GM12878 (cell line): ENCODE measurements at regions not wholly inside any gene's neighbourhood (a gene's known extent, or its start where the extent isn't known, plus 50 kb on each side); places are given as distances from the start of the nearest gene placed in this dataset.

Experiments
- ATF7 ChIP-seq: fragments of 450-650 bp; IDR thresholded peaks from 2 replicates; pipeline ENCODE4 v1.6.1; 2016; ENCODE audit warnings: low read depth, mild to moderate bottlenecking
- BMI1 ChIP-seq: fragments of 450-650 bp; IDR thresholded peaks from 2 replicates; pipeline ENCODE4 v1.6.1; 2016; ENCODE audit warnings: mild to moderate bottlenecking, moderate library complexity, borderline replicate concordance
- CHD4 ChIP-seq: fragments of 200-600 bp; sonication (generic); IDR thresholded peaks from 2 replicates; pipeline ENCODE4 v1.6.1; 2016; ENCODE audit warnings: mild to moderate bottlenecking
- CREB1 ChIP-seq: IDR thresholded peaks from 2 replicates; pipeline ENCODE4 v1.6.1; 2012; ENCODE audit warnings: low read depth, mild to moderate bottlenecking, inconsistent platforms
- CTCF ChIP-seq, 3 experiments: IDR thresholded peaks in 2 of 3; conservative IDR thresholded peaks in 1 of 3; 2 replicates each; pipeline ENCODE4 v1.5.1; 2011; ENCODE audit warnings: low read depth in 3 of 3, low read length in 3 of 3, mild to moderate bottlenecking in 3 of 3, control low read depth in 2 of 3, moderate library complexity in 2 of 3, inconsistent platforms in 1 of 3, mixed read lengths in 1 of 3; ENCODE audit not compliant: control insufficient read depth in 2 of 3, insufficient read depth in 1 of 3; ENCODE audit errors: extremely low read depth in 1 of 3
- GABPA ChIP-seq: IDR thresholded peaks from 2 replicates; pipeline ENCODE4 v1.6.1; 2014; ENCODE audit warnings: antibody characterized with exemption, low read depth, mild to moderate bottlenecking, inconsistent platforms
- HDAC6 ChIP-seq: fragments of 200-600 bp; sonication (generic); IDR thresholded peaks from one replicate; pipeline ENCODE4 v1.8.0; 2017; ENCODE audit warnings: antibody characterized with exemption; ENCODE audit not compliant: unreplicated experiment
- HDGF ChIP-seq: fragments of 450-650 bp; IDR thresholded peaks from 2 replicates; pipeline ENCODE4 v1.6.1; 2016; ENCODE audit warnings: antibody characterized with exemption
- IKZF2 ChIP-seq, 2 experiments: fragments of 450-650 bp; IDR thresholded peaks; 2 replicates each; pipeline ENCODE4 v1.6.1; 2017; ENCODE audit warnings: mild to moderate bottlenecking in 2 of 2, moderate library complexity in 2 of 2
- LARP7 ChIP-seq: fragments of 450-650 bp; IDR thresholded peaks from 2 replicates; pipeline ENCODE4 v1.6.1; 2017; ENCODE audit warnings: mild to moderate bottlenecking
- MEF2B ChIP-seq: fragments of 450-650 bp; IDR thresholded peaks from 2 replicates; pipeline ENCODE4 v1.6.1; 2018; ENCODE audit warnings: mild to moderate bottlenecking, moderate library complexity; ENCODE audit not compliant: partially characterized antibody, poor library complexity, severe bottlenecking
- MTA2 ChIP-seq: fragments of 450-650 bp; IDR thresholded peaks from 2 replicates; pipeline ENCODE4 v1.6.1; 2016; ENCODE audit warnings: low read depth, mild to moderate bottlenecking, moderate library complexity
- NR2F1 ChIP-seq: fragments of 450-650 bp; conservative IDR thresholded peaks from 2 replicates; pipeline ENCODE4 v1.6.1; 2017; ENCODE audit warnings: mild to moderate bottlenecking
- NRF1 ChIP-seq: conservative IDR thresholded peaks from 2 replicates; pipeline ENCODE4 v1.6.1; 2011; ENCODE audit warnings: mild to moderate bottlenecking, low read depth, low read length, improper control_type of control experiment
- PAX8 ChIP-seq: fragments of 450-650 bp; IDR thresholded peaks from 2 replicates; pipeline ENCODE4 v1.6.1; 2017; ENCODE audit warnings: mild to moderate bottlenecking, moderate library complexity
- SIX5 ChIP-seq: IDR thresholded peaks from 2 replicates; pipeline ENCODE4 v1.6.1; 2011; ENCODE audit warnings: mild to moderate bottlenecking, low read depth, low read length, moderate library complexity; ENCODE audit not compliant: severe bottlenecking
- SMAD1 ChIP-seq: fragments of 450-650 bp; IDR thresholded peaks from 2 replicates; pipeline ENCODE4 v1.6.1; 2018; ENCODE audit warnings: mild to moderate bottlenecking, low read depth; ENCODE audit not compliant: partially characterized antibody
- SPI1 ChIP-seq: IDR thresholded peaks from 2 replicates; pipeline ENCODE4 v1.6.1; 2011; ENCODE audit warnings: low read depth, mild to moderate bottlenecking, low read length, moderate library complexity, borderline replicate concordance; ENCODE audit not compliant: insufficient read depth
- TARDBP ChIP-seq: IDR thresholded peaks from 2 replicates; pipeline ENCODE4 v1.6.1; 2016; ENCODE audit warnings: borderline replicate concordance
- TF ChIP-seq, protein P1 (sequence below): IDR thresholded peaks from 2 replicates; pipeline ENCODE4 v1.6.1; 2011; ENCODE audit warnings: borderline replicate concordance, low read depth, mild to moderate bottlenecking, moderate library complexity, mixed read lengths, low read length; ENCODE audit not compliant: insufficient read depth; ENCODE audit errors: extremely low read length
- TF ChIP-seq, protein P2 (sequence below): fragments of 450-650 bp; IDR thresholded peaks from 2 replicates; pipeline ENCODE4 v1.6.1; 2017; ENCODE audit warnings: mild to moderate bottlenecking, moderate library complexity
- TF ChIP-seq, protein P3 (sequence below): IDR thresholded peaks from 2 replicates; pipeline ENCODE4 v1.6.1; 2011; ENCODE audit warnings: low read depth, low read length, improper control_type of control experiment, borderline replicate concordance
- TF ChIP-seq, protein P4 (sequence below): IDR thresholded peaks from 2 replicates; pipeline ENCODE4 v1.6.1; 2012; ENCODE audit warnings: low read depth, low read length, improper control_type of control experiment

DNA sequence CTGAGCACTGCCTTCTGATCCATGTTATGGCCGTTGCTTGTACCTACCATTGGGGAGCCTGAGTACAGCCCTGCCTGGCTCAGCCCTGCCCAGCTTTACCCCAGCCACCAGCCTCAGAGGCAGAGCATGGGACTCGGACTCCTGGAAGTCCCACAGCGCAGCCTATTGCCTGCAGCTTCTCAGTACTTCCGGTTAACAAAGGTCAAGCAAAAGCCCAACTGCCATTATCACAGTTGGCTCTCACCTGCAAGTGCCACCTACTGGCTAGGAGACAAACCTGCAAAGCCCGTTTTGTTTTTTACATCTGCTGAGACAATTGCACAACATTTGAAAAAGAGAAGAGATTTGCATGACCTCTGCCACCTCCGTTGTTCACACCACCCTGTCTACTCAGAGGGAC is 1081.7 kb downstream of the NAALADL2 start (continued):
- TF ChIP-seq NR2F1 = 0 out of 2 replicates have a peak, but pooled peaks have one; percentile 32
- TF ChIP-seq, protein P1, sequence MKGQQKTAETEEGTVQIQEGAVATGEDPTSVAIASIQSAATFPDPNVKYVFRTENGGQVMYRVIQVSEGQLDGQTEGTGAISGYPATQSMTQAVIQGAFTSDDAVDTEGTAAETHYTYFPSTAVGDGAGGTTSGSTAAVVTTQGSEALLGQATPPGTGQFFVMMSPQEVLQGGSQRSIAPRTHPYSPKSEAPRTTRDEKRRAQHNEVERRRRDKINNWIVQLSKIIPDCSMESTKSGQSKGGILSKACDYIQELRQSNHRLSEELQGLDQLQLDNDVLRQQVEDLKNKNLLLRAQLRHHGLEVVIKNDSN = no peak
- no peak for TF ChIP-seq NRF1
- no peak for TF ChIP-seq SMAD1
- TF ChIP-seq PAX8 = no peak
- no peak for TF ChIP-seq MEF2B
- TF ChIP-seq LARP7 = no peak
- no peak for TF ChIP-seq CHD4
- no peak for TF ChIP-seq IKZF2 (IDR thresholded peaks at IDR 0.05)
- no peak for TF ChIP-seq GABPA
- TF ChIP-seq ATF7 = no peak
- no peak for TF ChIP-seq SPI1
- TF ChIP-seq, protein P2, sequence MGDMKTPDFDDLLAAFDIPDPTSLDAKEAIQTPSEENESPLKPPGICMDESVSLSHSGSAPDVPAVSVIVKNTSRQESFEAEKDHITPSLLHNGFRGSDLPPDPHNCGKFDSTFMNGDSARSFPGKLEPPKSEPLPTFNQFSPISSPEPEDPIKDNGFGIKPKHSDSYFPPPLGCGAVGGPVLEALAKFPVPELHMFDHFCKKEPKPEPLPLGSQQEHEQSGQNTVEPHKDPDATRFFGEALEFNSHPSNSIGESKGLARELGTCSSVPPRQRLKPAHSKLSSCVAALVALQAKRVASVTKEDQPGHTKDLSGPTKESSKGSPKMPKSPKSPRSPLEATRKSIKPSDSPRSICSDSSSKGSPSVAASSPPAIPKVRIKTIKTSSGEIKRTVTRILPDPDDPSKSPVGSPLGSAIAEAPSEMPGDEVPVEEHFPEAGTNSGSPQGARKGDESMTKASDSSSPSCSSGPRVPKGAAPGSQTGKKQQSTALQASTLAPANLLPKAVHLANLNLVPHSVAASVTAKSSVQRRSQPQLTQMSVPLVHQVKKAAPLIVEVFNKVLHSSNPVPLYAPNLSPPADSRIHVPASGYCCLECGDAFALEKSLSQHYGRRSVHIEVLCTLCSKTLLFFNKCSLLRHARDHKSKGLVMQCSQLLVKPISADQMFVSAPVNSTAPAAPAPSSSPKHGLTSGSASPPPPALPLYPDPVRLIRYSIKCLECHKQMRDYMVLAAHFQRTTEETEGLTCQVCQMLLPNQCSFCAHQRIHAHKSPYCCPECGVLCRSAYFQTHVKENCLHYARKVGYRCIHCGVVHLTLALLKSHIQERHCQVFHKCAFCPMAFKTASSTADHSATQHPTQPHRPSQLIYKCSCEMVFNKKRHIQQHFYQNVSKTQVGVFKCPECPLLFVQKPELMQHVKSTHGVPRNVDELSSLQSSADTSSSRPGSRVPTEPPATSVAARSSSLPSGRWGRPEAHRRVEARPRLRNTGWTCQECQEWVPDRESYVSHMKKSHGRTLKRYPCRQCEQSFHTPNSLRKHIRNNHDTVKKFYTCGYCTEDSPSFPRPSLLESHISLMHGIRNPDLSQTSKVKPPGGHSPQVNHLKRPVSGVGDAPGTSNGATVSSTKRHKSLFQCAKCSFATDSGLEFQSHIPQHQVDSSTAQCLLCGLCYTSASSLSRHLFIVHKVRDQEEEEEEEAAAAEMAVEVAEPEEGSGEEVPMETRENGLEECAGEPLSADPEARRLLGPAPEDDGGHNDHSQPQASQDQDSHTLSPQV = no peak
- peak; percentile 10 to 50 (median 32); a peak in 5 of 6 replicates for TF ChIP-seq CTCF (IDR thresholded peaks at IDR 0.05 in 2 of 3, conservative IDR thresholded peaks at IDR 0.05 in 1 of 3; ENCODE audit: control insufficient read depth in 2 of 3, extremely low read depth in 1 of 3, insufficient read depth in 1 of 3, low read depth in 3 of 3, low read length in 3 of 3)
- TF ChIP-seq BMI1 = no peak
- TF ChIP-seq MTA2 = no peak
- TF ChIP-seq TARDBP = no peak
- no peak for TF ChIP-seq SIX5
- TF ChIP-seq CREB1 = no peak
- TF ChIP-seq HDAC6 = no peak
- TF ChIP-seq HDGF = no peak
- TF ChIP-seq, protein P3, sequence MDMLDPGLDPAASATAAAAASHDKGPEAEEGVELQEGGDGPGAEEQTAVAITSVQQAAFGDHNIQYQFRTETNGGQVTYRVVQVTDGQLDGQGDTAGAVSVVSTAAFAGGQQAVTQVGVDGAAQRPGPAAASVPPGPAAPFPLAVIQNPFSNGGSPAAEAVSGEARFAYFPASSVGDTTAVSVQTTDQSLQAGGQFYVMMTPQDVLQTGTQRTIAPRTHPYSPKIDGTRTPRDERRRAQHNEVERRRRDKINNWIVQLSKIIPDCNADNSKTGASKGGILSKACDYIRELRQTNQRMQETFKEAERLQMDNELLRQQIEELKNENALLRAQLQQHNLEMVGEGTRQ = no peak
- TF ChIP-seq, protein P4, sequence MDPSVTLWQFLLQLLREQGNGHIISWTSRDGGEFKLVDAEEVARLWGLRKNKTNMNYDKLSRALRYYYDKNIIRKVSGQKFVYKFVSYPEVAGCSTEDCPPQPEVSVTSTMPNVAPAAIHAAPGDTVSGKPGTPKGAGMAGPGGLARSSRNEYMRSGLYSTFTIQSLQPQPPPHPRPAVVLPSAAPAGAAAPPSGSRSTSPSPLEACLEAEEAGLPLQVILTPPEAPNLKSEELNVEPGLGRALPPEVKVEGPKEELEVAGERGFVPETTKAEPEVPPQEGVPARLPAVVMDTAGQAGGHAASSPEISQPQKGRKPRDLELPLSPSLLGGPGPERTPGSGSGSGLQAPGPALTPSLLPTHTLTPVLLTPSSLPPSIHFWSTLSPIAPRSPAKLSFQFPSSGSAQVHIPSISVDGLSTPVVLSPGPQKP = no peak
